ENCODE measurements at regions not wholly inside any gene's neighbourhood (a gene's known extent, or its start where the extent isn't known, plus 50 kb on each side); places are given as distances from the start of the nearest gene placed in this dataset.

DNA sequence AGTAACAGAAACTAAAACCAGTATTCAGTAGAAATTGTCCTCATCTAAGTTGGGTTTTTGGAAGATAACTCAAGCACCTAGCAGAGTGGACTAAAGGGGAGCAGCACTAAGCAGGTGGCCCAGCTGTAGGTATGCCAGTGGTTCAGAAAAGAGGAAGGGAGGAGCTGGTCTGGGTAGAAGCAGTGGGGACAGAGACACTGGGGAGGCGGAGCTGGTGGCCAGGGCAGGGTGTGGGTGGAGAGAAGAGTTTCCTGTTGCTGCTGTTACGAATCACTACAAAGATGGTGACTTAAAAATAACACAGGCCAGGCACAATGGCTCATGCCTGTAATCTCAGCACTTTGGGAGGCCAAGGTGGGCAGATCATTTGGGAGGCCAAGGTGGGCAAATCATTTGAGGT is 136.2 kb downstream of the WDR11 start:
- no peak for TF ChIP-seq CTCF (IDR thresholded peaks at IDR 0.05)

DNA sequence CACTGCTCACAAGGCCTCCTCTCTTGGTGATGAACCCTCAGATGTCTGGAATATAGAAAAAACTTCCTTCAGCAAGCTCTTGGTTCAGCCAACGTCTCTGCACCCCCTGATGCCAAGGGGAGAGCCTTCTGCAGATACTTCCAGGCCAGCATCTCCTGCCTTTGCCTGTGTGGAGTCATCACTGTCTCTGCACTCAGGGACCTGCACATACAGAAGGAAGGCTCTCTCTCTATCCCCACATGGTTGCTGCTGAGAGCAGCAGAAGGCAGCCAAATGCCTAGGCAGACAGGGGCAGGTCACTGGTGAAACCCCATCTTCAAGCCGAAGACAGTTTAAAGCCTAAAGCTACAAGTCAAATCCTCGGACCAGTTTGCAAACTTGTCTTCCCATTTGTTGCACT is 137.6 kb downstream of the WDR11 start:
- TF ChIP-seq CTCF (IDR thresholded peaks at IDR 0.05): no peak
- H3K4me1 Mint-ChIP-seq (ENCODE audit: low read depth): no peaks in the 10 kb centered on the region
- DNase-seq (ENCODE audit: low spot score): no peak
- H3K36me3 Mint-ChIP-seq (ENCODE audit: low read depth): no peaks in the 10 kb centered on the region
- peaks cover 11% of the 10 kb centered on the region for H3K9me3 Mint-ChIP-seq (ENCODE audit: low read depth)
- H3K27ac Mint-ChIP-seq (ENCODE audit: unreplicated experiment): no peak overlapping the region
- H3K27me3 Mint-ChIP-seq (ENCODE audit: low read depth): peaks cover 3% of the 10 kb centered on the region
- H3K4me3 Mint-ChIP-seq (ENCODE audit: unreplicated experiment): no peak overlapping the region

More for the DNA sequence above, 136.2 kb downstream of the WDR11 start:
- H3K4me1 Mint-ChIP-seq (ENCODE audit: low read depth): no peaks in the 10 kb centered on the region
- no peak for DNase-seq (ENCODE audit: low spot score)
- no peaks in the 10 kb centered on the region for H3K36me3 Mint-ChIP-seq (ENCODE audit: low read depth)
- H3K9me3 Mint-ChIP-seq (ENCODE audit: low read depth): peaks cover 9% of the 10 kb centered on the region
- H3K4me3 Mint-ChIP-seq (ENCODE audit: unreplicated experiment): no peak overlapping the region
- H3K27ac Mint-ChIP-seq (ENCODE audit: unreplicated experiment): no peak overlapping the region
- H3K27me3 Mint-ChIP-seq (ENCODE audit: low read depth): peaks cover 4% of the 10 kb centered on the region

DNA sequence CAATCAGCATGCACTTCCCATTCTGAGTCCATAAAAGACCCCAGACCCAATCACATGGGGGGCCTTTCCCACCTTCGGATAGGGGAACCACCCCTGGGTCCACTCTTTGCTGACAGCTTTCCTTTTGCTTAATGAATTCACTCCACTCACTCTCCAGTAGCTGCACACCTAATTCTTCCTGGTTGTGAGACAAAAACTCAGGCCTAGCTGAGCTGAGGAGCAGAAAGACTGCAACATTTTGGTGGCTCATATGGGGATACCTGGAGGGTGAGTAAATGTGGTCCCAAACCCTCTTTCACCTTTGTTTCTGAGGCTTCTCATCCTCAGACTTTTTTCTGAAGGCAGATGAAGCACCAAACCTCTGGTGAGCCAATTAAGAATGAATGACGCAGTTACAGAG is 138.1 kb downstream of the WDR11 start:
- Mint-ChIP-seq H3K27ac (ENCODE audit: unreplicated experiment) (no peak overlapping the region), H3K4me1 (ENCODE audit: low read depth) (no peaks in the 10 kb centered on the region), H3K4me3 (ENCODE audit: unreplicated experiment) (no peak overlapping the region), H3K36me3 (ENCODE audit: low read depth) (no peaks in the 10 kb centered on the region), H3K27me3 (ENCODE audit: low read depth) (peaks cover 3% of the 10 kb centered on the region), H3K9me3 (ENCODE audit: low read depth) (peaks cover 11% of the 10 kb centered on the region)
- no peak for TF ChIP-seq CTCF (IDR thresholded peaks at IDR 0.05)
- no peak for DNase-seq (ENCODE audit: low spot score)

- H3K9me3 Mint-ChIP-seq (ENCODE audit: low read depth): peaks cover 11% of the 10 kb centered on the region
Measured at GRCh38 chr10:120989996-120990598, 138.9 kb downstream of the WDR11 start.

DNA sequence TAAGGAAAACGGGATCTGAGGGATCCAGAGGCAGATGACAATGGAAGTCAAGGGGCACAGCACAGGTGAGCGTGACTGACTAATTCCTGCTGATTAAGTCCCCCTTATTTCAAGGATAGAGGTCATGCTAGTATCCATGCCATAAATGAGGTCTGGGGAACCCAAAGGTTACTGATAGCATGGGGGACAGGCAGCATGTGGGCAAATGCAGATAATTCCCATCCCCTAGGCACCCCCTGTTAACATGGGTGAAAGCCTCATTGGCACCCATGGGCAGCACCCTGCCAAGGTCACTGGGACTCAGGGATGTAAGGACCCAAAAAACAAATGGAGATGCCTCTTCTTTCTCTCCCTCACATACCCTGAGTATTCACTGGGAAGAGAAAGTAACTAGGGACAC is 139.7 kb downstream of the WDR11 start:
- H3K27me3 Mint-ChIP-seq (ENCODE audit: low read depth): peaks cover 7% of the 10 kb centered on the region
- H3K27ac Mint-ChIP-seq (ENCODE audit: unreplicated experiment): no peak overlapping the region
- H3K9me3 Mint-ChIP-seq (ENCODE audit: low read depth): peaks cover 11% of the 10 kb centered on the region
- TF ChIP-seq CTCF (IDR thresholded peaks at IDR 0.05): no peak
- DNase-seq (ENCODE audit: low spot score): no peak
- no peaks in the 10 kb centered on the region for H3K4me1 Mint-ChIP-seq (ENCODE audit: low read depth)
- H3K36me3 Mint-ChIP-seq (ENCODE audit: low read depth): no peaks in the 10 kb centered on the region
- H3K4me3 Mint-ChIP-seq (ENCODE audit: unreplicated experiment): no peak overlapping the region

More at GRCh38 chr10:120989996-120990598, 138.9 kb downstream of the WDR11 start:
- no peak for TF ChIP-seq CTCF (IDR thresholded peaks at IDR 0.05)
- no peak for DNase-seq (ENCODE audit: low spot score)
- Mint-ChIP-seq H3K4me3 (ENCODE audit: unreplicated experiment) (no peak overlapping the region), H3K36me3 (ENCODE audit: low read depth) (no peaks in the 10 kb centered on the region), H3K4me1 (ENCODE audit: low read depth) (no peaks in the 10 kb centered on the region), H3K27me3 (ENCODE audit: low read depth) (peaks cover 5% of the 10 kb centered on the region), H3K27ac (ENCODE audit: unreplicated experiment) (no peak overlapping the region)

Data from chondrocyte (in vitro differentiated cells).